ENCODE measurements at regions not wholly inside any gene's neighbourhood (a gene's known extent, or its start where the extent isn't known, plus 50 kb on each side); places are given as distances from the start of the nearest gene placed in this dataset.

- TF ChIP-seq CTCF (conservative IDR thresholded peaks at IDR 0.05; ENCODE audit: low read depth, low read length) (no peak), EZH2 (IDR thresholded peaks at IDR 0.05; ENCODE audit: borderline replicate concordance, low read depth, low read length, poor library complexity, severe bottlenecking) (no peak)
Measured at GRCh38 chr15:70215951-70216350, 118.2 kb upstream of the TLE3 start.

Measured in A673 (cell line).